K562 (cell line): ENCODE measurements at regions not wholly inside any gene's neighbourhood (a gene's known extent, or its start where the extent isn't known, plus 50 kb on each side); places are given as distances from the start of the nearest gene placed in this dataset.
A peak's percentile ranks its signal among the peaks of the same experiment; 100 is the strongest.

Experiments used
- ATAC-seq: fragments of 200-7000 bp; cut with Tn5 transposase; 3 replicates; pipeline ENCODE4 v1.9.1; 2020; ENCODE audit warnings: moderate library complexity
- BruUV-seq: library from RNA; stranded (reverse); fragments of 400-500 nt; replicated peaks from 2 replicates; lab custom pipeline; 2021; lab: Mats Ljungman, UMichigan
- CTCF ChIA-PET: fragments of 300-600 bp; formaldehyde crosslinking; extraction: SDS; loops from one replicate; lab custom pipeline; 2021; ENCODE audit warnings: low intra/inter-chr PET ratio; lab: Yijun Ruan, JAX
- POLR2A ChIA-PET: fragments of 300-600, 350-650 bp; sonication (Branson Sonifier 250); formaldehyde crosslinking; extraction: SDS; loops from one replicate; lab custom pipeline; 2021; ENCODE audit warnings: antibody characterized with exemption, inconsistent platforms; lab: Yijun Ruan, JAX
- DNase-seq, 4 experiments: peaks; one replicate each; pipeline versions ENCODE4 v3.0.0 to v3.0.0-alpha.2; 2011 to 2018; ENCODE audit warnings: low spot score in 3 of 4, mixed read lengths in 3 of 4; ENCODE audit errors: extremely low read depth in 1 of 4
- FAIRE-seq: peaks from 2 replicates; lab custom pipeline; 2011; peaks lifted over from hg19 to GRCh38; lab: Jason Lieb, UNC
- H2AFZ ChIP-seq: 2 replicates; pipeline ENCODE4 v1.6.0; 2011; ENCODE audit warnings: low read depth, low read length, control low read depth, inconsistent platforms
- H3K27ac ChIP-seq: fragments of 200-600 bp; 3 replicates; pipeline ENCODE4 v1.8.0; 2011; ENCODE audit warnings: low read depth, mild to moderate bottlenecking, control low read depth, inconsistent platforms, low read length, moderate library complexity, mixed read lengths; ENCODE audit errors: extremely low read depth
- H3K27me3 ChIP-seq, 2 experiments: fragments of 300-600 bp in 1 of 2; 2 replicates in 1 of 2; 3 replicates in 1 of 2; pipeline versions ENCODE4 v1.6.0 to v1.8.0; 2011; ENCODE audit warnings: inconsistent platforms in 2 of 2, low read length in 2 of 2, mild to moderate bottlenecking in 1 of 2, mixed read lengths in 1 of 2, moderate library complexity in 1 of 2; ENCODE audit not compliant: control insufficient read depth in 2 of 2, insufficient read depth in 2 of 2
- H3K36me3 ChIP-seq: fragments of 300-600 bp; 3 replicates; pipeline ENCODE4 v1.8.0; 2011; ENCODE audit warnings: mild to moderate bottlenecking, low read length, inconsistent platforms; ENCODE audit not compliant: control insufficient read depth, insufficient read depth
- H3K4me1 ChIP-seq, 2 experiments: fragments of 200-600 bp in 1 of 2; replicated peaks in 1 of 2; 2 replicates in 1 of 2; 3 replicates in 1 of 2; pipeline versions ENCODE4 v1.5.1 to v1.8.0; 2011; ENCODE audit warnings: inconsistent platforms in 2 of 2, low read length in 2 of 2, mild to moderate bottlenecking in 1 of 2, mixed read lengths in 1 of 2, moderate library complexity in 1 of 2; ENCODE audit not compliant: control insufficient read depth in 2 of 2, insufficient read depth in 2 of 2
- H3K4me2 ChIP-seq: 2 replicates; pipeline ENCODE4 v1.6.1; 2011; ENCODE audit warnings: low read length, control low read depth, inconsistent platforms, mixed read lengths; ENCODE audit not compliant: insufficient read depth
- H3K4me3 ChIP-seq: fragments of 200-600 bp; sonication (generic), shearing (Covaris generic); 2 replicates; pipeline ENCODE4 v1.5.1; 2016; ENCODE audit warnings: control low read depth, inconsistent platforms
- H3K79me2 ChIP-seq: fragments of 200-600 bp; 3 replicates; pipeline ENCODE4 v1.8.0; 2011; ENCODE audit warnings: low read length, inconsistent platforms; ENCODE audit not compliant: control insufficient read depth, insufficient read depth
- H3K9ac ChIP-seq, 2 experiments: 2 replicates each; pipeline versions ENCODE4 v1.6.0 to v1.6.1; 2011; ENCODE audit warnings: low read depth in 2 of 2, low read length in 2 of 2, control low read depth in 1 of 2, inconsistent platforms in 1 of 2, mild to moderate bottlenecking in 1 of 2, mixed read lengths in 1 of 2; ENCODE audit not compliant: insufficient read depth in 1 of 2
- H3K9me1 ChIP-seq: one replicate; pipeline ENCODE4 v1.6.0; 2011; ENCODE audit warnings: inconsistent platforms, mild to moderate bottlenecking, low read length, moderate library complexity; ENCODE audit not compliant: control insufficient read depth, insufficient read depth
- H3K9me3 ChIP-seq: replicated peaks from 2 replicates; pipeline ENCODE4 v1.5.1; 2011; ENCODE audit warnings: low read depth, low read length, inconsistent platforms; ENCODE audit not compliant: control insufficient read depth, insufficient read depth
- H4K20me1 ChIP-seq: replicated peaks from 2 replicates; pipeline ENCODE4 v1.6.1; 2011; ENCODE audit warnings: low read length, inconsistent platforms, mixed read lengths; ENCODE audit not compliant: control insufficient read depth, insufficient read depth
- C11orf30 ChIP-seq: fragments of 450-650 bp; IDR thresholded peaks from 2 replicates; pipeline ENCODE4 v1.6.1; 2016; ENCODE audit warnings: low read depth, mild to moderate bottlenecking
- CHAMP1 ChIP-seq: fragments of 450-650 bp; IDR thresholded peaks from 2 replicates; pipeline ENCODE4 v1.6.1; 2016; ENCODE audit warnings: mild to moderate bottlenecking
- HNRNPL ChIP-seq: fragments of 200-400 bp; formaldehyde crosslinking; IDR thresholded peaks from 2 replicates; pipeline ENCODE4 v1.6.1; 2017; ENCODE audit warnings: low read depth, mild to moderate bottlenecking, low read length
- MAFG ChIP-seq: fragments of 450-650 bp; conservative IDR thresholded peaks from 2 replicates; pipeline ENCODE4 v1.6.1; 2016; ENCODE audit warnings: missing genetic modification characterization, missing compliant biosample characterization
- NEUROD1 ChIP-seq: fragments of 150-350 bp; IDR thresholded peaks from 2 replicates; pipeline ENCODE4 v1.6.1; 2014; ENCODE audit warnings: borderline replicate concordance, low read length, low read depth; ENCODE audit not compliant: partially characterized antibody
- POU5F1 ChIP-seq: fragments of 150-350 bp; IDR thresholded peaks from 2 replicates; pipeline ENCODE4 v1.6.1; 2014; ENCODE audit warnings: borderline replicate concordance, low read length, low read depth, mild to moderate bottlenecking; ENCODE audit not compliant: partially characterized antibody
- SIRT6 ChIP-seq: IDR thresholded peaks from one replicate; pipeline ENCODE4 v1.6.1; 2012; ENCODE audit warnings: low read depth, mild to moderate bottlenecking, control low read depth, inconsistent platforms, low read length, moderate library complexity
- SIX5 ChIP-seq, 2 experiments: IDR thresholded peaks; 2 replicates each; pipeline ENCODE4 v1.6.1; 2011; ENCODE audit warnings: low read length in 2 of 2, borderline replicate concordance in 1 of 2, low read depth in 1 of 2, mild to moderate bottlenecking in 1 of 2, moderate library complexity in 1 of 2; ENCODE audit not compliant: insufficient read depth in 1 of 2
- SREBF2 ChIP-seq: sonication (generic); formaldehyde crosslinking; IDR thresholded peaks from 2 replicates; pipeline ENCODE4 v1.4.0; 2020; ENCODE audit warnings: mild to moderate bottlenecking, missing genetic modification reagents
- SRSF1 ChIP-seq: fragments of 200-400 bp; formaldehyde crosslinking; IDR thresholded peaks from 2 replicates; pipeline ENCODE4 v1.6.1; 2017; ENCODE audit warnings: mild to moderate bottlenecking, low read depth, low read length, moderate library complexity
- SRSF7 ChIP-seq: fragments of 200-400 bp; formaldehyde crosslinking; optimal IDR thresholded peaks from 2 replicates; pipeline ENCODE3; 2017; ENCODE audit warnings: mild to moderate bottlenecking, low read depth, low read length
- YBX1 ChIP-seq: fragments of 450-650 bp; IDR thresholded peaks from 2 replicates; pipeline ENCODE4 v1.7.1; 2016; ENCODE audit warnings: mild to moderate bottlenecking
- ZNF146 ChIP-seq: IDR thresholded peaks from one replicate; pipeline ENCODE4 v1.6.1; 2018; ENCODE audit warnings: missing compliant biosample characterization; ENCODE audit not compliant: unreplicated experiment
- ZNF316 ChIP-seq: fragments of 450-650 bp; IDR thresholded peaks from 2 replicates; pipeline ENCODE4 v1.6.1; 2016
- WGBS: fragments of 100-300 bp; shearing (Covaris generic); methylation state at CpG from one replicate; pipeline ENCODE4 v1.1.6; 2016; ENCODE audit warnings: low coverage, mixed read lengths; ENCODE audit not compliant: insufficient coverage; ENCODE audit errors: missing lambda C conversion rate; 5-methylcytosine and 5-hydroxymethylcytosine counted together
- in situ Hi-C: fragments of 300-500 bp; cut with MboI; formaldehyde crosslinking; loops from 4 replicates; pipeline ENCODE4 v1.15.0; 2018; ENCODE audit warnings: inconsistent platforms, mixed read lengths
- intact Hi-C: fragments of 100-400 bp; cut with micrococcal nuclease; formaldehyde crosslinking; loops from 2 replicates; pipeline ENCODE4 v1.14.2; 2022
- TF ChIP-seq, protein P1 (sequence below), 2 experiments: fragments of 450-650 bp in 1 of 2; sonication (generic) in 1 of 2; formaldehyde crosslinking in 1 of 2; IDR thresholded peaks in 1 of 2; conservative IDR thresholded peaks in 1 of 2; 2 replicates each; pipeline versions ENCODE4 v1.6.1 to v1.8.1; 2016 to 2023; ENCODE audit warnings: mild to moderate bottlenecking in 2 of 2, moderate library complexity in 2 of 2, inconsistent platforms in 1 of 2, missing genetic modification reagents in 1 of 2

GRCh38 chr18:41783065-41783818, 171.8 kb upstream of the PIK3C3 start:
- FAIRE-seq: no peak

GRCh38 chr18:41771973-41772372, 183.1 kb upstream of the PIK3C3 start:
- Histone ChIP-seq H3K9me3 (no peaks in the 10 kb centered on the region), H3K79me2 (no peaks in the 10 kb centered on the region), H3K9ac (no peak overlapping the region), H3K27ac (no peak overlapping the region), H4K20me1 (no peaks in the 10 kb centered on the region), H3K4me3 (no peak overlapping the region), H3K4me1 (no peaks in the 10 kb centered on the region), H3K36me3 (no peaks in the 10 kb centered on the region), H2AFZ (no peak overlapping the region), H3K4me2 (no peak overlapping the region), H3K27me3 (no peaks in the 10 kb centered on the region), H3K9me1 (no peaks in the 10 kb centered on the region)
- 0% methylated on average over 1 of the region's 1 CpG for WGBS
- intact Hi-C loops (no loop called here), in situ Hi-C loops (no loop called here)
- ChIA-PET POLR2A (no interaction called here), CTCF (no interaction called here)
- no TSS peak for BruUV-seq
- no peak for FAIRE-seq
- no peak for ATAC-seq
- DNase-seq: no peak
- TF ChIP-seq CHAMP1 (no peak), SREBF2 (CRISPR knock-in tag) (no peak), SIX5 (IDR thresholded peaks at IDR 0.05; ENCODE audit: borderline replicate concordance in 1 of 2, insufficient read depth in 1 of 2, low read depth in 1 of 2, low read length in 2 of 2) (no peak), ZNF146 (CRISPR knock-in tag) (no peak), SIRT6 (no peak), POU5F1 (no peak), YBX1 (no peak), SRSF7 (no peak)
- TF ChIP-seq, protein P1, sequence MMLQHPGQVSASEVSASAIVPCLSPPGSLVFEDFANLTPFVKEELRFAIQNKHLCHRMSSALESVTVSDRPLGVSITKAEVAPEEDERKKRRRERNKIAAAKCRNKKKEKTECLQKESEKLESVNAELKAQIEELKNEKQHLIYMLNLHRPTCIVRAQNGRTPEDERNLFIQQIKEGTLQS (IDR thresholded peaks at IDR 0.05): no peak
- TF ChIP-seq, protein P1 (CRISPR knock-in tag; conservative IDR thresholded peaks at IDR 0.05): no peak

More at GRCh38 chr18:41783065-41783818, 171.8 kb upstream of the PIK3C3 start:
- in situ Hi-C loops (no loop called here), intact Hi-C loops (no loop called here)
- Histone ChIP-seq H3K4me3 (no peak overlapping the region), H3K79me2 (no peaks in the 10 kb centered on the region), H4K20me1 (no peaks in the 10 kb centered on the region), H3K27me3 (no peaks in the 10 kb centered on the region), H3K9ac (no peak overlapping the region), H3K4me1 (no peaks in the 10 kb centered on the region), H3K9me3 (no peaks in the 10 kb centered on the region), H2AFZ (no peak overlapping the region), H3K4me2 (no peak overlapping the region), H3K36me3 (no peaks in the 10 kb centered on the region), H3K27ac (no peak overlapping the region), H3K9me1 (no peaks in the 10 kb centered on the region)
- POLR2A ChIA-PET: no interaction called here
- peak; percentile 6; the same call in 1 of the 2 replicates for TF ChIP-seq C11orf30
- TF ChIP-seq ZNF316: peak; percentile 31; the same call in 1 of the 2 replicates
- TF ChIP-seq SRSF1: no peak
- TF ChIP-seq NEUROD1: no peak
- TF ChIP-seq MAFG (tag): 0 out of 2 replicates have a peak, but pooled peaks have one; percentile 7
- TF ChIP-seq HNRNPL: no peak
- ATAC-seq (no peak), DNase-seq (no peak)
- 0% methylated on average over 5 of the region's 5 CpGs for WGBS
- CTCF ChIA-PET: no interaction called here
- BruUV-seq: no TSS peak
